MCF 10A (cell line): ENCODE measurements at regions not wholly inside any gene's neighbourhood (a gene's known extent, or its start where the extent isn't known, plus 50 kb on each side); places are given as distances from the start of the nearest gene placed in this dataset.

Experiments used
- BruUV-seq: library from RNA; stranded (reverse); fragments of 400-500 nt; replicated peaks from 2 replicates; lab custom pipeline; 2021; lab: Mats Ljungman, UMichigan
- CTCF ChIA-PET: fragments of 300-600 bp; sonication (Branson Sonifier 250); formaldehyde crosslinking; extraction: SDS; loops from one replicate; lab custom pipeline; 2021; ENCODE audit warnings: antibody characterized with exemption, inconsistent platforms; lab: Yijun Ruan, JAX
- POLR2A ChIA-PET: fragments of 300-600, 350-650 bp; sonication (Branson Sonifier 250); formaldehyde crosslinking; extraction: SDS; loops from one replicate; lab custom pipeline; 2020; ENCODE audit warnings: antibody characterized with exemption, inconsistent platforms; lab: Yijun Ruan, JAX
- DNase-seq: peaks from one replicate; pipeline ENCODE4 v3.0.0-alpha.2; 2018; ENCODE audit not compliant: unreplicated experiment
- H3K27ac Mint-ChIP-seq: one replicate; pipeline ENCODE4 v1.8.0; 2022; ENCODE audit warnings: mild to moderate bottlenecking, low read depth, mixed read lengths; ENCODE audit not compliant: unreplicated experiment
- H3K27me3 Mint-ChIP-seq: one replicate; pipeline ENCODE4 v1.8.0; 2022; ENCODE audit warnings: mixed read lengths; ENCODE audit not compliant: insufficient read depth, unreplicated experiment
- H3K36me3 Mint-ChIP-seq: one replicate; pipeline ENCODE4 v1.8.0; 2022; ENCODE audit warnings: mild to moderate bottlenecking, moderate library complexity, mixed read lengths; ENCODE audit not compliant: insufficient read depth, unreplicated experiment
- H3K4me1 Mint-ChIP-seq: one replicate; pipeline ENCODE4 v1.8.0; 2022; ENCODE audit warnings: mixed read lengths; ENCODE audit not compliant: insufficient read depth, unreplicated experiment
- H3K4me3 Mint-ChIP-seq: one replicate; pipeline ENCODE4 v1.8.0; 2022; ENCODE audit warnings: mild to moderate bottlenecking, moderate library complexity, mixed read lengths; ENCODE audit not compliant: unreplicated experiment
- H3K9me3 Mint-ChIP-seq: one replicate; pipeline ENCODE4 v1.8.0; 2022; ENCODE audit warnings: mixed read lengths; ENCODE audit not compliant: unreplicated experiment
- CTCF ChIP-seq: fragments of 200-600 bp; IDR thresholded peaks from one replicate; pipeline ENCODE4 v1.8.0; 2022; ENCODE audit warnings: antibody characterized with exemption, mild to moderate bottlenecking; ENCODE audit not compliant: unreplicated experiment
- intact Hi-C: fragments of 100-400 bp; cut with micrococcal nuclease; formaldehyde crosslinking; loops from 2 replicates; pipeline ENCODE4 v1.14.1; 2022

- H3K4me1 Mint-ChIP-seq = peaks cover 30% of the 10 kb centered on the region
- DNase-seq = peak; percentile 22
- intact Hi-C loops = no loop called here
- H3K36me3 Mint-ChIP-seq = peaks cover 39% of the 10 kb centered on the region
- no peak overlapping the region for H3K27ac Mint-ChIP-seq
- no TSS peak for BruUV-seq
- H3K9me3 Mint-ChIP-seq = no peaks in the 10 kb centered on the region
- no peak overlapping the region for H3K4me3 Mint-ChIP-seq
- CTCF ChIA-PET = no interaction called here
- no peak for TF ChIP-seq CTCF
- POLR2A ChIA-PET = interaction anchor here (0.6 to 7.7 kb wide), 17 partner anchors 9 to 166 kb away, joined by 3 to 74 read pairs (median 4); partner anchors contain the start of gene KANK1
- H3K27me3 Mint-ChIP-seq = no peaks in the 10 kb centered on the region
Measured at GRCh38 chr9:551986-552929, 289.2 kb upstream of the DMRT1 start.

GRCh38 chr9:555493-555892 lies 286.0 kb upstream of the DMRT1 start:
- H3K27ac Mint-ChIP-seq = peak overlapping the region; percentile 98
- no peak for DNase-seq
- no peaks in the 10 kb centered on the region for H3K27me3 Mint-ChIP-seq
- peaks cover 12% of the 10 kb centered on the region for H3K36me3 Mint-ChIP-seq
- no peak overlapping the region for H3K4me3 Mint-ChIP-seq
- CTCF ChIA-PET = interaction anchor here (1.0 to 1.2 kb wide), 2 partner anchors 10 to 154 kb away, joined by 5 read pairs; no protein-coding TSS in a partner anchor
- H3K9me3 Mint-ChIP-seq = peaks cover 7% of the 10 kb centered on the region
- intact Hi-C loops = no loop called here
- peaks cover 53% of the 10 kb centered on the region for H3K4me1 Mint-ChIP-seq
- BruUV-seq = no TSS peak
- POLR2A ChIA-PET = interaction anchor here (0.7 to 7.7 kb wide), 19 partner anchors 9 to 130 kb away, joined by 3 to 74 read pairs (median 8); partner anchors contain the start of gene KANK1
- TF ChIP-seq CTCF = no peak

GRCh38 chr9:556199-556598 lies 285.3 kb upstream of the DMRT1 start:
- Mint-ChIP-seq H3K9me3 (peaks cover 7% of the 10 kb centered on the region), H3K4me3 (no peak overlapping the region), H3K4me1 (peaks cover 60% of the 10 kb centered on the region), H3K27me3 (no peaks in the 10 kb centered on the region), H3K36me3 (peaks cover 7% of the 10 kb centered on the region), H3K27ac (peak overlapping the region; percentile 98)
- no peak for DNase-seq
- ChIA-PET CTCF (no interaction called here), POLR2A (interaction anchor here (0.9 to 7.7 kb wide), 21 partner anchors 8 to 113 kb away, joined by 3 to 74 read pairs (median 6); partner anchors contain the start of gene KANK1)
- TF ChIP-seq CTCF = no peak
- intact Hi-C loops = no loop called here
- no TSS peak for BruUV-seq

- peaks cover 65% of the 10 kb centered on the region for H3K4me1 Mint-ChIP-seq
- H3K27ac Mint-ChIP-seq = peak overlapping the region; percentile 98
- H3K9me3 Mint-ChIP-seq = peaks cover 7% of the 10 kb centered on the region
- BruUV-seq = no TSS peak
- no peak for TF ChIP-seq CTCF
- POLR2A ChIA-PET = interaction anchor here (0.9 to 7.7 kb wide), 18 partner anchors 8 to 112 kb away, joined by 3 to 74 read pairs (median 6); no protein-coding TSS in a partner anchor
- H3K36me3 Mint-ChIP-seq = peaks cover 7% of the 10 kb centered on the region
- CTCF ChIA-PET = interaction anchor here (0.6 kb wide), 1 partner anchor 20 kb away, joined by 3 read pairs; no protein-coding TSS in a partner anchor
- no peak for DNase-seq
- H3K4me3 Mint-ChIP-seq = no peak overlapping the region
- no peaks in the 10 kb centered on the region for H3K27me3 Mint-ChIP-seq
- intact Hi-C loops = no loop called here
Measured at GRCh38 chr9:556675-557074, 284.8 kb upstream of the DMRT1 start.
